GM21529 (cell line): ENCODE measurements at regions not wholly inside any gene's neighbourhood (a gene's known extent, or its start where the extent isn't known, plus 50 kb on each side); places are given as distances from the start of the nearest gene placed in this dataset.

Experiments used
- ATAC-seq: cut with Tn5 transposase; IDR thresholded peaks from one replicate; pipeline ENCODE4 v1.9.1; 2021; ENCODE audit not compliant: unreplicated experiment

DNA sequence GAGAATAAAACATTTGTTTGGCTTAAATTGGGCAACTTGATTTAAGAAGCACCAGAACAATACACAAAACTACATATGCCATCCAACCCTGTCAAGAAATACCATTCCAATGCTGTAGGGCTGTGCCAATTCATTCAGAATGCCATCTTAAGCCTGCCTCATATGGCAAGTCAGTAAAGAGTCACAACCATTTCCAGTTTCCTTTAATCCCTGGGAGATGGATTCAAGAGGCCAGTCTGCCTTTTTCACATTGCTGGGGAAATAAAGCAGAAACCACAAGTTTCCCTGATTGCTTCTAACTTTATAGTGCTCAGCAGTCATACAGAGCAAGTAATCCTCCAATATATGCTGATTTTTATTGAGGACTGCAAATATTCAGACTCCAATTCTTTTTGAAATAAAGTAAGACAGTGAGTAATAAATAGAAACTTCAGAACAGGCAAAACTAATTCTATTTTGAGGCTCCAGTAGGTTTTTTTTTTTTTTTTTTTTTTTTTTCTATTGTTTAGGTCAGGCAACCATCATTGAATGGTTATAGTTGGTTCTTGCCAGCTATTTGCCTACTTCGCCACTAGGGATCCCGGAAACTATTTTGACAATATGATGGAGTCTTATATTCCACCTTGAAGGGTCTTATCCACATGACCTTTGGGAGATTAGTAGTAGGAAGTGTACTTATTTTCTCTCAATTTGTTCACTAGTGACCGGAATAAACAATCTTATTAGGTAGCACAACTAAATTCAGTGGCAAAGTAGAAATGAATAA is 400.9 kb upstream of the MEF2C start:
- ATAC-seq = no peak

- peak; percentile 39 for ATAC-seq
Measured at GRCh38 chr5:89282554-89283510, 399.8 kb upstream of the MEF2C start.

GRCh38 chr5:89281766-89282553 is 399.0 kb upstream of the MEF2C start:
- peak; percentile 10 for ATAC-seq

GRCh38 chr5:89281211-89281610 is 398.2 kb upstream of the MEF2C start:
- ATAC-seq = no peak

DNA sequence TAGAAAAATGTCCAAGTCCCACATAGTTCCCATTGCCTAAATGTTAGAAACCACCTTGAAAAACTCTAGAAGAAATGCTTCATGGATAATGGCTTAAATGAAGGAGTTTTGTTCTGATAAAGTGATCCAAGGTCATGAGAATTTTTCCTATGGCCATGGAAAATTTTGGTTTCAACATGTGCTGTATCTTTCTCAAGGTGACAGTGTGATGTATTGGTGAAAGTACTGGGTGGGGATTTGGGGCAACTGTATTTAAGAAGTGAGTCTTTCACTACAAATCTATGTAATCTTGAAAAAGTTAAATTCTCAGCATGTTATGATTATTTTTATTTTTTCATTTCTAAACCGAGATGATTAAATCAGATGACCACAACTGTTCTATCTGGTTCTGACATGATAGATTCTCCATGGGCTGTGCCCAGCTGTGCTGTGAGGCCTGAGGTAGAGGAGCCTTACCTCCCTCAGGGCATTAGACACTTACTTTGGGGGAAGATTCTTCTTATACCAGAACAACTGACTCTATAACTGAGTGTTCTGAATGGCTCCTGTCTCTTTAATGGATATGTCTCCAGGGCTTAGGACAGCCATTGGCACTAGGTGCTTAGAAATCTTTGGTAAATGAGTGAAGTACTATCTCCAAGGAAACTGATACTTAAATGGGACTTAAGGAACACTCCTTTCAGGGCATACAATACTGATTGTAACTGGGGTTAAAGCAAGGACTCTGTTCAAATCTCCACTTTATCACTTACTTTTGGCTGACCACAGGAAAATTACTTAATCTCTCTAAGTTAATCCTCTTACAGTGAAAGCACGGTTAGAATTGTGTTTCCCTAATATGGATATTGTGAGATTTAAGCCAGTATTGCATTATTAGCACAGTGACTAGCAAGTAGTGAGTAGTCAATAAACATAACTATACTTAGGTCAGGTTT is 397.4 kb upstream of the MEF2C start:
- ATAC-seq = no peak

- ATAC-seq = no peak
Measured at GRCh38 chr5:89279391-89280036, 396.5 kb upstream of the MEF2C start.

- no peak for ATAC-seq
Measured at GRCh38 chr5:89277816-89278215, 394.8 kb upstream of the MEF2C start.

GRCh38 chr5:89276566-89277305 is 393.8 kb upstream of the MEF2C start:
- ATAC-seq = no peak

GRCh38 chr5:89275066-89275855 is 392.3 kb upstream of the MEF2C start:
- ATAC-seq = no peak

DNA sequence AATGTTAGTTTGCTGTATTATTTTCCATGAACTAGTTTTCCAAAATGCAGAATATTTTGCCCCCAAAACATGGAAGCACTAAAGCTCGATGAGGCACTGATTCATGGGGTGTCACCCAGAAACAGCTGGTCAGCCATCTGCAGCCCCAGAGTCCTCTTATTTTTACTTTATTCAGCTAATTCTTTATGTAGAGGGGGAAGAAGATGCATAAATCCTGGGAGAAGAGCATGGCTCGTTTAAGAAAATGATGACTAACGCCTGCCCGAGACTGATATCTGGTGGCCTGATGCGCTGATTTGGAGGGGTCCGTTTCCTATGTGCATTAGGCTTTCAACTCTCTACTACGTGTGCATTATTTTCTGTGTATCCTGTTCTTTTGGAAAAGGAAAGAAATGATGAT is 390.3 kb upstream of the MEF2C start:
- no peak for ATAC-seq

DNA sequence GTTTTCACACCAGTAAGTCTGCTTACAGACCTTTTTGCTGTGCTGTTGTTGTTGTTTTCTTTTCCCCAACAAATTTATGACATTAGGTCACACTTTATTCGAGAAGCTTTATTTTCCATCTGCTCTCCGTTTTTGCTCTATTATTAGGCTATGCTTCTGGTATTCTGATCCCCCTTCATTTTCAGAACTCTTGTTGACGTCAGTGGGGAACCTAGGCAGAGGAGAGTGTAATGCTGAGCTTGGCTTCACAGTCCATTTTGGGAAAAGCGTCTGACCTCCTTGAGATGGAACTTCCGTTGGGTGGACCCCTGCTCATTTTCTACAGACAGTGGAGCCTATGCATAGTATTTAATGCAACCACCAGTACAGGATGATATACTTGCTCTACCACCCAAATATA is 387.9 kb upstream of the MEF2C start:
- ATAC-seq = no peak

- no peak for ATAC-seq
Measured at GRCh38 chr5:89269721-89270120, 386.7 kb upstream of the MEF2C start.

DNA sequence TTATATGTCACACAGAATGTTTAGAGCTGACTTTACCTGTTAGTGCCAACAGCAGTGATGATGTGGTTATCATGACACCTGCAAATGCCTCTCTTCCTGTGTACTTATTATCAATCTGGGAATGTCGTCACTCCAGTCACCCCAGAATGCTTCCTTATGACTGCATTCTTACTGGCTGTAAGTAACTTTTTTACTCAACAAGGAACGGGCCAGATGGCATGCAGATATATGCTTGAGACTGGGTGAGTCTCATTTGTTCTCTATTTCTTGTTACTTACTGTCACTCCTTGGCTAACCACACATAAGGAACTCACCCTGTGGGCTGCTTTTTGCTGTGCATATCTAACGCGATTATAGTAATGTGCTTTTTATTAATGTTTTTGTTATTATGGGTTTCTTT is 385.5 kb upstream of the MEF2C start:
- no peak for ATAC-seq

DNA sequence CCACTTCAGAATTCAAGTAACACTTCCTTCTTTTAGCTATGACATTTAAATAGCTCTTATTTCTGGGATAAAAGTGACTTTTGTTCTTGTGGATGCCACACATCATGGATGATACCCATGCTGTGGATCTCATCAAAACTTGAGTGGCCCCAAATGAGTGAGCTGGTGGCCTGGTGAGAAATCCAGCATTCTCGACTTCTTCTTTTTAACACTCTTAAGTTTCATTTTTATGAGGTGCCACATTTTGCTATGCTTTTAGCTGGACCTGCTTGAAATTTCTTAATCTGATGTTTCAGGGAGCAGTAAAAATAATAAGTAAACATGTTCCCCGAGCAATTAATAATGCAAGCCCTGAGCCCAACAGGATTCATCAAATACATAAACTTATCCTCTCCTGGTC is 384.8 kb upstream of the MEF2C start:
- ATAC-seq = no peak

DNA sequence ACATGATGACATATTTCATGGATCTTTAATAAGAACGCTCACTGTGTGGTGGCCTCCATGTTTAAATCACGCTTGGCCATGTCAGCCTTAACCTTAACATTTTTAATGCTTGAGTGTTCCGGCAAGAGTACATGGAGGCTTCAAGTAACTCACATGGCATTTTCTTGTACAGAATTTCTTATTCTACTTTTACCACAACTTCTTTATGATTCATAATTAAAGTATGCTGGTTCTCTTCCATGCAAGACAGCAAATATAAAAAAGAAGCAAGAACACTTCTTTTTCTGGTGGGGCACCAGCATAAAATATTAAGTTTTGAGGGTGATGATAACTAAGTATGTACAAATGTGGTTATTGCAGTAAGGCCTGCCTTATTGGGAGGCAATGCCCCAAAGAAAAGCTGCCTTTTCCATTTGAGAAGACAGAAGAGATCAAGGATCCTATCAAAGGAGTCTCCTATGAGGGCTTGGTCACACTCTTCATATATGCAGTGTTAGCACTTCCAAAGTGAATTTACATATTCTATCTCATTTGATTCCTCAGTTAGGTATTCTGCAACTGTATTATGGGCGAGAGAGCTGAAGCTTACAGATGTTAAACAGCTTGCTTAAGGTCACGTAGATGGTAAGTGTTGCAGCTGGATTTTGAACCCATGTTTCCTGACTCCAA is 382.7 kb upstream of the MEF2C start:
- no peak for ATAC-seq

DNA sequence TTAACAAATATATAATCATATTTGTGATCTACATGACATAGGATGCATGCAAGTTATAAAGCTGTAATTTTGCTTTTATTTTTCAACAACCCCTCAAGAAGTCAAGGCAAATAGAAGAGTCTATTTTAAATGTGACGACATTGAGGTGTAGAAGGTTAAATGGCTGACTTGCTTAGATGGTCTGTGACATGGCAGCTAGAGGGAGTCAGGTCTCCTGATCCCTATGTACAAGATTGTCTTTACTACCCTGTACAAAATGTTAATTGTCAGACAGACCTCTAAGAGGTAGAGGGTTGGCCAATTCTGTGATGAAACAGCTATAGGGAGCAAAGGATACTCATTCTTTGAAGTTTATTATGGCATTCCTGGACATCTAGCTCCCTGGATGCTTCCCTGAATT is 380.9 kb upstream of the MEF2C start:
- no peak for ATAC-seq

GRCh38 chr5:89262030-89262429 is 379.0 kb upstream of the MEF2C start:
- ATAC-seq = no peak

DNA sequence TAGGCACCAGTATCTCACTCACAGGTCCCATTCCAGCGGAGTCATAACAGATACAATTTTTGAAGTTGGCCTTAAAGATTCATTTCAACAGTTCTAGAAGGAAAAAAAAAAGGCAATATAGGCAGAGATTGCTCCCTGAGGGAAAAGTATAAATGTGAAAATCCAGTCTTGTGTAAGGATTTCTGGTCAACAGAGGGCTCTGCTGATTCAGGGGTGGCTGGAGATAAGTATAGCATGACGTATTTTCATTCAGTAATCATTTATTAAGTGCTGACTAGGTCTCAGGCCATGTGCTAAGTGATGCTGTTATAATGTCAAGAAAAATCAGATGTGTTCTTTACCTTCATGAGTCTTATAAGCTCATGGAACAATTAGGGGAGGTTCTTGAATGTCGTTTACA is 377.3 kb upstream of the MEF2C start:
- no peak for ATAC-seq
